HG03378 (cell line): ENCODE measurements at regions not wholly inside any gene's neighbourhood (a gene's known extent, or its start where the extent isn't known, plus 50 kb on each side); places are given as distances from the start of the nearest gene placed in this dataset.

ENCODE experiments used
- ATAC-seq: cut with Tn5 transposase; IDR thresholded peaks from one replicate; pipeline ENCODE4 v1.9.1; 2021; ENCODE audit warnings: mild to moderate bottlenecking, moderate library complexity; ENCODE audit not compliant: unreplicated experiment

DNA sequence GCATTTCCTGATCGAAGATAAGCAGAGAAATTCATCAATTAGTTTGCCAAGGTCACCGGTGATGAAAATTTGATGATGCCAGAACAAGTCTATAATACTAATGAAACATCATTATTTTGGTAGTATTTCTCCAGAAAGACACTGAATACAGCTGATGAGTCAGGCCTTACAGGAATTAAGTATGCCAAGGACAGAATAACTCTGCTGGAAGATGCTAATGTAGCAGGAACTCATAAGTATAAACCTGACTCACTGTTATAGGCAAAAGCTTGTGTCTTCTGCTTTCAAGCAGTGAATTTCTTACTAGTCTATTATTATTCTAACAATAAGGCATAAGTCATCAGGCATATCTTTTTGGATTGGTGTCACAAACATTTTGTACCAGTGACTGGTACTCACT lies 1825.1 kb upstream of the IGFBP7 start:
- no peak for ATAC-seq

DNA sequence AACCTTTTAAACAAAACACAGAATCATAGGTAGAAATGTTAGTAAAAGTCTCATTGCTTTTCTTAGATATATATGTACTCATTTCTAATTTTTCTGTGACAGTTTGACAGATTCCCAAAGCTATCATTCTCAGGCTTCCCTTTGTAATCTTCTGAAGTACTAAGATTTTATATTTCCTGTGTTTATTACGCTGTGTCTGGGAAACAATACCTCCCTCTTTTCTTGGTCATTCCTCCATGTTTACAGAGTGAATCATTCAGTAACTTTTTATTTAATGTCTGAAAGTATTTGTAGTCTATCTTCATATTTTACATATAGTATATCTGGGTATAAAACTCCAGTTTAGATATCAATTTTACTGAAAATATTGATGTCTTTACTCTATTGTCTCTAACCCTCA lies 1826.3 kb upstream of the IGFBP7 start:
- no peak for ATAC-seq

DNA sequence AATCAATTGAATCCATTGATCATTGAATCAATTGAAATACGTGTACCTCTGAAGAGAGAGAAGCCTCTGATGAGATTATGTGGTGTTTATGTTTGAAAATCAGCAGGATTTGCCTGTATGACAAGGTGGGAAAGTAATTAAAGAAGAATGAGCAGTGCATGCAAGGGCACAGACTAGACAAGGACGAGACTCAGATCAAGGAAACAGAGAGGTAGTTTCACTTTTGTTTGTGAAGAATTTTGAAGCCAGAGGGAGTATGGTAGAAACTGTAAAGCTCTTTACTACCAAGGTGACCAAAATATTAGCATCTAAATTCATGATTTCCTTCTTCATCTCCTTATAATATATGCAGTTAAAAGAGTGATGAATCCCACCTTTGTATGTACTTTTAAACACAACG lies 1830.0 kb upstream of the IGFBP7 start:
- no peak for ATAC-seq

DNA sequence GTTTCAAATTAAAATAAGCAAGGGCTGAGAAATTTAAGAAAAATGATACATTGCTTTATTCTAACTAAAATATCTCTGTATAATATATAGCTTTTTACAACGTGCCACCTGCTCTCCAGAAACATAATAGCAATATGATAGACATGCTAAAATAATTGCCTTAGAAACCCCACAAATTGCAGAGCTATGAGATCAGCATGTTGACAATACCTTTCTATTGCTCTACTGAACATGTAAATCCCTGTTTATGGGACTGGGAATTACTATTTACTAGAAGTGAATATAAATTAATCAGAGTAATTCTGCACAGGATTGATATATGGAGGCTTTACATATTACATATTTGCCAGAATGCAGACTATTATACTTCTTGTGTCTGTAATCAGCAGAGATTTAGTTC lies 1831.1 kb upstream of the IGFBP7 start:
- ATAC-seq: no peak

DNA sequence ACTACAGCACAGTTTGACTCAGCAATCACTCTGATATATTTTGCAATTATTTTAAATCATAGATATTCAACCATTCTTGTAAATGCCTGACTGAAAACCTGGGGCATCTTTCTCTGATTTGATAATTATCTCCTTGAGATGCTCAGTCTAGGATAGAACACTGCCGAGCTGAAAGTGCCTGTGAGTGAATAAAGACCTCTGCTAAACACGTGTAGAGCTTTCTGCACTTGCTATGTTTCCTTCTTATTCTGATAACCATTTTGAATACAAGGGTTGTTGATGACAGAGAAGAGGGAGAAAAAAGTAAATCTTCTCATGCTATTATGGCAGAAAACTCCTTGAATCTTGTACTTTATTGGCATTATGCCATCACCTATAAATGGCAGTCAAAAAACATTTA lies 1843.4 kb upstream of the IGFBP7 start:
- ATAC-seq: no peak

DNA sequence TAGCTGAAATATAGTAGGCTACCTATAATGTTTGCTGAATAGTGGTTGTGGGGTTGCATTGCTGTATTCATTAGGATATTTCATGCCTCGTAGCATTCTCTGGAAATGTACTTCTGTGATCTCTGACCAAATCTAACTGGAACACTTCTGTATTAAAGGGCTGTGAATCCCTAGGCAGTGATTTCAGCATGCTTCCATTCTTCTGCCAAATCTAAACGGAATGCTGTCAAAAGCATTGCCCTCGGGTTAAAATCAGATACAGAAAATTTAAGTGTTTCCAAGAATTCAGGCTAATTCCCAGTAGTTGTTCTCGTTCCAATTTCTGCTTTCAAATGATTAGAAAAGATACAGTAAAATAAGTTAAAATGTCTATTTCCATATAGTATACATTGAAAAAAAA lies 1847.5 kb upstream of the IGFBP7 start:
- ATAC-seq: no peak

DNA sequence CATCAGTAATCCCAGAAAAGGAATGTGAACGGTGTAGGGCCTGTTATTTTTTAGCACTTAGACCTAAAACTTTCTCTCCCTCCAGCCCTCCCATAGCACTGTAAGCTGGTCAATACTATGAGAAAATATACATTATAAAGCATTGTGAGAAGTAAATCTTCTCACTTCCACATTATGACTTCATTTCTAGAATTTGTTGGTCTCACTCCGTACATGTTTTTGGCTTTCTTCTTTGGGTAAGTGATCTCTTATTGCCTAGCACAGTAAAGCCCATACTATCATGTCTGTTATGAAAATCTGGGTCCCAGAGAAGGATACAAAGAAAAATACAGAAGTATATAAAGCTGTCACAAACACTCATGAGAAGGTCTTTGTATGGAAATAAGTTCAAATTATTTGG lies 1851.1 kb upstream of the IGFBP7 start:
- no peak for ATAC-seq

DNA sequence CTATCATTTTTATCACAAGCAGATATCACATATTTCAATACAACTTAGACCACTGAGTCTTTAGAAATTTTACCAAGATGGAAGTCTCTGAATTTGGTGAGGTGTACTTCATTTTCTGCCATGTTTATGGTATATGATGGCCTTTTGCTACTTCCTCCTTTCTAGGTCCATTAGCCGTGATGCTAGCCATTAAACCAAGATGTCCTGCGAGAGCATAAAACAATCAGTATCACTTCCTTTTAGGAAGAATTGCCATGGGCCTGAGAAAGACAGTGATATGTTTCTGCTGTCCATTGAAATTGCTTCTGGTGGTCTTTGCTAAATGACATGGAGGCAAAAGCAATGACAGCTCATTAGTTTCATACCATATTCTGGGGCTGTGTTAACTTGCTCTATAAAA lies 1851.7 kb upstream of the IGFBP7 start:
- ATAC-seq: no peak

DNA sequence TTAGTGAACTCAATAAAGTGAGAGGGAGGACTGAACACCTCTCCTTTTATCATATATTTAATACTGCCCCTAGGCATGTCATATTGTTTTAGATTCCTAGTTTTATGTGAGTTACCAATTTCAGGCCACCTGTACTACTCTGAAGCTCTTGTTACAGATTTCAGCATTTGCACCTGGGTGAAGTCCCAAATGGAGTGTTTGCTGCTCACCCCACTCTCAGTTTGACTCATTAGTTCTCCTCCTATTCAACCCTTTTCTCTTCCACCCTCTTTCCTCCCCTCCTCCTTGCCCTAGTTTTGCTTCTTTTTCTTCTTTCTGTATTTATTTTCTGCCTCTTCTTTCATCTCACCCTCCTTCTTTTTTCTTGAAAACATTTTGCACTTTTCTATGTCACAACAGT lies 1852.2 kb upstream of the IGFBP7 start:
- no peak for ATAC-seq

DNA sequence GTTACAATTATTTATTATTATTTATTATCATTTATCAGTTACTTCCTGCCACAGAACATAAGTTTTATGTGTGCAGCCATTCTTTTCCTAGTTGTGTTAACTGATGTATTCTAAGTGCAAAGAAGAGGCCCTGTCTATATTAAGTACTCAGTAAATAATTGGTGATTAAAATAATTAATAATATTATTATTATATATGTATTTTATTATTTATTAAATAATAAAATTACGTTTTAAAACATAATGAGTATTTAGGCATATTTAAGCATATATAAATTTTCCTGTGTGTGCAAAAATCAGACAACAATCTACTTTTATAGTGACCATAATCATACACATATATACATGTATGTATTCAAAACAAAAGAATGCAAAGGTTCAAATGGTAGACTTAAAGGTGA lies 1871.6 kb upstream of the IGFBP7 start:
- ATAC-seq: no peak

DNA sequence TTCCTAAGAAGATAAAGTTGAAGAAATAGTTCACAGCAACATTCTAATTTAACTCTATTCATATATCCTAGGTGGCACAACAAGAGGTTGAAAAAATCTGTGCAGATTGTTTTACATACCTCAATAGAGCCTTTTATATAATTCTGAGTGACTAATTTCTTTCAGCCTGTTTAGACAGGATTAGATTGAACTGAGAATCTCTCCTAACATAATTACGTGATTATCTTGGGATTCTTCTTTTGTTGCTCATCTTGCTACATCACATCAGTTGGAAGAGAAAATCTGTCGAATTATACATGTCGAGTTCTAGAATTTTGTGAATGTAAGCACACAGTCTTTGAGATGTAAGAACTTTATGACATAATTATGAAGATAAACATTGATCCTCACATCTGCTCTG lies 1873.7 kb upstream of the IGFBP7 start:
- ATAC-seq: no peak

DNA sequence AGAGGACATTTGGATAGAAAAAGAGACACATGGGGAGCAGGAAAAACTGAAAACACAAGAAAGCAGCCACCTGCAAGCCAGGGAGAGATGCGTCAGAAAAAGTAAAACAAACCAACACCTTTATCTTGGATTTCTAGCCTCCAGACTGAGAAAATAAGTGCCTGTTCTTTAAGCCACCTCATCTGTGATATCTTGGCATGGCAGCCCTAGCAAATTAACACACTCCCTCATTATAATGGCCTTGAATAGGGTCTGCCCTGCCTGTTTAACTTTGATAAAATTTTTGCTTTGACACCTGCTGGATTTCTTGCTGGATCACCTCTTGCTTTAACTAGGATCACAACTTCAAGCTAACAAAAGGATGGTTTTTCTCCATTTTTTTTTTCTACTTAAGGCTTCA lies 1892.0 kb upstream of the IGFBP7 start:
- ATAC-seq: no peak

DNA sequence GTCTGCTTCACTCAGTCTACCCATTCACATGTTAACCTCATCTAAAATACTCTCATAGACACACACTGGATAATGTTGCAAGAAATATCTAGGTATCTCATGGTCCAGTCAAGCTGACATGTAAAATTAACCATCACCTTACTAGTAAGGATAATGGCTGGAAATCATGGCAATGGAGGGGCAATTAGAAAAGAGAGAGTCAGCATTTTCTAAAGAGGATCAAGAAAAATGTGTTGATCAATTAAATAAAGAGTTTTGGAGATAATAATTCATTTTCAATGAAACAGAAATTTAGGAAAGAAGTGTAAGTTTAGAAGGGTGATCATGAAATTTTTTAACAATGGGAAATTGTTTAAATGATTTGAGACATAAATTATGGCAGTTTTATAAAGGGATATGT lies 1914.1 kb upstream of the IGFBP7 start:
- ATAC-seq: no peak

DNA sequence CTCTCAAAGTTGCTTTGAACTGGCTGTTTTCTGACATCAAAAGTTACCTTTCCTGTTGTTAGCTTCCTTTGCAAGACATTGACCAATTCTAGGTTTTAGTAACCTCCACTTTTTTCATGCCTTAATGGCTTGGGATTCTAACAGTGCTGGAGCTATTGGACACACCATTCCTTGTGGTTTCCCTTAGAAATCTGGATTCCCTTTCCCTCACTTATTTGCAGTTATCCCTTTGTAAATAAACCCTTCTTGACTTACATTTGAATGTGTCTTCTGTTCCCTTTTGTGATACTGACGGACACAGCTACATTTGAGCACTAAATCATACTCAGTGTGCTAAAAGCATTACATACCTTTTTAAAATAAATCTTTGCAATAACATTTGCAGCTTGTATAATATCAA lies 1927.6 kb upstream of the IGFBP7 start:
- no peak for ATAC-seq

DNA sequence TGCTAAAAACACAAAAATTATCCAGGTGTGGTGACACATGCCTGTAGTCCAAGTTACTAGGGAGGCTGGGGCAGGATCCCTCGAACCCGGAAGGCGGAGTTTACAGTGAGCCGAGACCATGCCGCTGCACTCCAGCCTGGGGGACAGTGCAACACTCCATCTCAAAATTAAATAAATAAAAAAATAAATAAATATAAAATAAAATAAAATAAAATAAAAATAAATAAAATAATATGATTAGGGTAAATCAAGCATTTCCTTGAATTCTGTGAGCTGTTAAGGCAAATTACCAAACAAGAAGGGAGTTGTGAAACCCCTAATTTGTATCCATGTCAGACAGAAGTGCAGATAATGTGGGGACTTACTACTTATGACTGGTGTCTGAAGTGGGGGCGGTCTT lies 1928.9 kb upstream of the IGFBP7 start:
- no peak for ATAC-seq

DNA sequence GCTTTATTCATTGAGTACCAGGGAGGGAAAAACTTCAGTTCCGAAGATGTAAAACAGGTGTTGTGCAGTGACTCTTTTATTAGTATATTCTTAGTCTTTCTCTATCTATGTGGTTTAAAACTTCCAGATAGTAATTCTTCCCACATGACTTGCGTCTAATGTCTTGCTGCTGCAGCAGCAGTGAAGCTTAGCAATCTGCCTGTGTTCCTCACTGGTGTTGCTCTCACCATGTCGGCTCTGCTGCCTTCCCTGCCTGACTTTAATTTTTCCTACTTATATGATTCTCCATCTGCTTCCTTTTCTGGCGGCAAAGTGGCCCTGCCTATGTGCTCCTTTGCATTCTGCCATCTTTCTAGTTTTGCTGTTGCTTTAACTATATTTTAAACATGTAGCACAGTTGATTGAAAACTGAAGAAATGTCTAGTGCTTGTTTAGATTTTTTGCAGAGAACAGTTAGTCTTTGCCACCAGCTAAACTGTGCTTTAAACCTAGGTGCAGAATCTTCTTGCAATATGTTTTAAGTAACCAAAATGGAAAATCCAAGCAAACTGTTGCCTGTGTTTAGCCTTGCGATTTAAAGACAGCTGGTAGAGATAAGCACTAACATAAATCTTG lies 1934.2 kb upstream of the IGFBP7 start:
- ATAC-seq: no peak

DNA sequence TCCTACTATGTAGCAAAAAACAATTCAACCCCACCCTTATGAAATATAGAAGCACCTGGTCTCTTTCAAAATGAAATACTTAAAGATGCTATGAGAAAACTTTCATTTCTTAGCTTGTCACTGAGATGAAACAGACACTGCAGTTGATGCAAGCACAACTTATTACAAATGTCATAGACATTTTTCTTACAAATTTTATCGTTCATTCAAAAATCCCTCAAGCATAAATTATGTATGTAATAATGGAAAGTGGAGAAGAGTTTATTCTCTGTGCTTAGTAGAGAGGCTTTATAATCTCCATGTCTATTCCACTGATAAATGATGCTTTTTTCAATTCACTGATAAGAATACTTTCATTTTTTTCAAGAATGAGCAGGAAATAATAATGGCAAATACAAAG lies 1943.9 kb upstream of the IGFBP7 start:
- ATAC-seq: no peak

DNA sequence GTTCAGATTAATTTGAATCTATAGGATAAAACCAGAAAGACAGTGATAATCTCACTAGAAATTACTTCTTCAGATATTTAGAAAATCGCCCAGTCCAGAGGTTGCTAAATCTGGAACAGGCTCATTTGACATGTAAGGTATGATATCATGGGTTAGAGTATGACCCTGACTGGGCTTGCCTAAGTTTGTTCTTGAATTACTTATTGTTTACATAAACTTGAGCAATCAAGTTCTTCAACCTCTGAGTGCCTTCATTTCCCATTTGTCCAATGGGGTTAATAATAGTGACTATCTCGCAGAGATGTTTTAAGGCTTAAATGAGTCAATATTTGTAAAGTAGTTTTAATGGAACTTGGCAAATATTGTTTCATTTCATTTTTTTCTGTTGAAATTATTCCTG lies 1947.6 kb upstream of the IGFBP7 start:
- no peak for ATAC-seq

DNA sequence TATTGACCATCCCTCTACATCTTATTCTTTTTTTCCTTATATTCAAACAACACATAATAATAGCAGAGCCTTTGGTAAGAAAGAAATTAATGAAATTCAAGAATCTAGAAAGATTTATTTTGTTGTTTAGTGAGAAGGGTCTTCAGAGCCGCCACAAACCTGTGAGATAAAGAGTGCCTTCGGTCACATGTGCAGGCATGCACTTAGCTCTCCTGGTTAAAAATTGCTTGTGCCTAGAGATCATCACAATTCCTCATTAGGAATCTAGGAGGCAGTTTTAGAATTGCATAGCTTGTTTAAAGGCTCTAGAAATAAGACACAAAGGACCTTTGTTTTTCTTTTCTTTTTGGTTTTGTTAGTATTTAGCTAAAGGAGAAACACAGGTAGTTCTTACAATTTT lies 1948.4 kb upstream of the IGFBP7 start:
- no peak for ATAC-seq

DNA sequence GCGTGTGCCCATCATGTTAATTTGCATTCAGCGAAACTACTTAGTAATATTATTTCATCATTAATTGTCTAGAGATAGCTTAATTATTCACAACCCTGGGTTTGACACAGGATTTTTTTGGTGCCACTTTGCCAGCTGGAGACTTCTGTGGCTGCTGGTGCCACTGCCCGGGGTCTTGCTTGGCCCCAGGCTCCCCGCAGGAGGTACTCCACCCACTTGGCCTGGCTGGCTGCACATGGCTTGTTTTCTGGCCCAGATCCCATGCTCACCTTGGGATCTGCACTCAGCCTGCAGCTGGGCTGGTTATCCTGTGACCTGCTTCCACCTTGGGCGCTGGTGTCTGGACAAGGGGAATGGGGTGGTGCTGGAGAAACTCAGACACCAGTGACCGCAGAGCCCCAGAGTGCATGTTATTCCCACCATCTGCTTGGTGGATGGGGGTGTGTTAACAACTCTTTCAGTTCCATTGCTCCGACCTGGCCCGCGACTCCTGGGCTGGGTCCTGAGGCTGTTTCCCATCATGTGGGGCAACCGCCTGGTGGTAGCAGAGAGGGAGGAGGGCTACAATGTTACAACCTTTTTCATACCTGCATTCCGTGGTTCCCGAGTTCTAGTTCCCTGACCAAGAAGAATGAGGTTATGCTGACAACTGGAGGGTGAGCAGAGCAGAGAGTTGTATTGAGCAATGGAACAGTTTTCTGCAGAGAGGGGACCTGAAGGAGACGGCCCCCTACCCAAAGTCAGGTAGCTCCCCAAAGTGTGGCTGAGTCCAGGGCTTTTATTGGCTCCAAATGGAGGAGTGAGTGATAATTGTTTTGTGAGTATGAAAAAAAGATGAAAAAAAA lies 1950.0 kb upstream of the IGFBP7 start:
- no peak for ATAC-seq

DNA sequence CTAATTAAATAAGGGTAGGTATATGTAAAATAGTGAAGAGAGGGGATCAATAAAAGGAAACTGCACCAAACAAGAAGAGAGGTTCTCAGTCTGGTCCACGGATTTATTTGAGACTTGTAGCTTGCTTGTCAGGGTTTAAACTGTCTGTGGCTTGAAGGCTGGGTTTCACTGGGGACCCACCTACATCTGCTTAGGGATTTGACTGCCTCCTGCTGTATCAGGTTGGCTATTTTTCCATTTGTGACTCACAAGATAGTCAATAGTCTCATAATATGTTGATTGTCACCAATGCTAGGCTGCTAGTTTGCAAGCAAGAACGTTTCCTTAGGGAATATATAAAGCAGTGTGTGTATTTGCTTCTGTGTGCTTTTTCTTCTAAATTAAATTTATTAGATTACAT lies 1950.7 kb upstream of the IGFBP7 start:
- ATAC-seq: no peak

DNA sequence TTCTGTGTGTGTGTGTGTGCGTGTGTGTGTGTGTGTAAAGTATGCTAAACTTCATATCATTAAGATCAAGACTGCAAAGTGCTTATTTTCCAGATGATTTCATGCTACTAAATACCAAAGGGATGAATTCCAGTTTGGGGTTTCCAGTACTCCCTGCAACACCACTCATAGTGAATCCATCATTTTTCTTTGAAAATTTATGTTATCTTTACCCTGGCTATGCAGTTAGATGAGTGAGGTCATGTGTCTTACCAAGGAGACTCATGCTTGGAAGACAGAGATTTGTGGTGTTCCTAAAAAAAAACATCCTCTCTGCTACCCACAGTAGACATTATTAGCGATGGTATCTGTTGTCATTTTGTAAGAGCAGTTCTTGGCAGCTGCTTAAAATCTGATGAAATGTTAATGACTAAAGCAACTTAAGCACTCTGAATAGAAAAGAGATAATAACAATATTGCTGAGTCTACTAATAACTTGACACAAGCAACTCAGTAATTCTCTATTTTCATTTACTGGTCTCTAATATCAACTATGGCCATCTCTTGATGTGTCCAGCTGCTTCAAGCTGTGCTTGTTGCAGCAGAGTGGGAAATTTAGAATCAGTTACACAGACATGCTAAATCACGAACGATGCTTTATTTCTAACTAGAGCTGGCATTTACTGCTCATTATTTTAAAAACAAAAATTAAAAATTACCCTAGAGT lies 1953.0 kb upstream of the IGFBP7 start:
- ATAC-seq: no peak
